Skeletal muscle tissue (tissue), 3 donors: ENCODE measurements at regions not wholly inside any gene's neighbourhood (a gene's known extent, or its start where the extent isn't known, plus 50 kb on each side); places are given as distances from the start of the nearest gene placed in this dataset.

Source experiments
- H3K27ac ChIP-seq: one replicate; pipeline ENCODE4 v1.7.0; 2013; ENCODE audit warnings: mild to moderate bottlenecking, low read depth, low read length, inconsistent platforms
- H3K27me3 ChIP-seq, 3 donors: one replicate each; pipeline ENCODE4 v1.7.0; 2013; ENCODE audit warnings: low read length in 3 of 3; ENCODE audit not compliant: control insufficient read depth in 3 of 3, insufficient read depth in 3 of 3
- H3K36me3 ChIP-seq, 3 donors: one replicate each; pipeline ENCODE4 v1.7.0; 2013; ENCODE audit warnings: low read length in 3 of 3; ENCODE audit not compliant: control insufficient read depth in 3 of 3, insufficient read depth in 3 of 3
- H3K4me1 ChIP-seq, 3 donors: one replicate each; pipeline ENCODE4 v1.7.0; 2013; ENCODE audit warnings: low read length in 3 of 3, mild to moderate bottlenecking in 3 of 3; ENCODE audit not compliant: control insufficient read depth in 3 of 3, insufficient read depth in 3 of 3
- H3K4me3 ChIP-seq, 3 donors: one replicate each; pipeline ENCODE4 v1.7.0; 2013; ENCODE audit warnings: low read length in 3 of 3
- H3K9ac ChIP-seq, 3 donors: one replicate each; pipeline ENCODE4 v1.7.0; 2013; ENCODE audit warnings: low read length in 3 of 3, mild to moderate bottlenecking in 3 of 3, moderate library complexity in 2 of 3, low read depth in 1 of 3
- H3K9me3 ChIP-seq, 3 donors: one replicate each; pipeline ENCODE4 v1.7.0; 2013; ENCODE audit warnings: low read length in 3 of 3; ENCODE audit not compliant: control insufficient read depth in 3 of 3
- donor health status: Osteomylitis.

DNA sequence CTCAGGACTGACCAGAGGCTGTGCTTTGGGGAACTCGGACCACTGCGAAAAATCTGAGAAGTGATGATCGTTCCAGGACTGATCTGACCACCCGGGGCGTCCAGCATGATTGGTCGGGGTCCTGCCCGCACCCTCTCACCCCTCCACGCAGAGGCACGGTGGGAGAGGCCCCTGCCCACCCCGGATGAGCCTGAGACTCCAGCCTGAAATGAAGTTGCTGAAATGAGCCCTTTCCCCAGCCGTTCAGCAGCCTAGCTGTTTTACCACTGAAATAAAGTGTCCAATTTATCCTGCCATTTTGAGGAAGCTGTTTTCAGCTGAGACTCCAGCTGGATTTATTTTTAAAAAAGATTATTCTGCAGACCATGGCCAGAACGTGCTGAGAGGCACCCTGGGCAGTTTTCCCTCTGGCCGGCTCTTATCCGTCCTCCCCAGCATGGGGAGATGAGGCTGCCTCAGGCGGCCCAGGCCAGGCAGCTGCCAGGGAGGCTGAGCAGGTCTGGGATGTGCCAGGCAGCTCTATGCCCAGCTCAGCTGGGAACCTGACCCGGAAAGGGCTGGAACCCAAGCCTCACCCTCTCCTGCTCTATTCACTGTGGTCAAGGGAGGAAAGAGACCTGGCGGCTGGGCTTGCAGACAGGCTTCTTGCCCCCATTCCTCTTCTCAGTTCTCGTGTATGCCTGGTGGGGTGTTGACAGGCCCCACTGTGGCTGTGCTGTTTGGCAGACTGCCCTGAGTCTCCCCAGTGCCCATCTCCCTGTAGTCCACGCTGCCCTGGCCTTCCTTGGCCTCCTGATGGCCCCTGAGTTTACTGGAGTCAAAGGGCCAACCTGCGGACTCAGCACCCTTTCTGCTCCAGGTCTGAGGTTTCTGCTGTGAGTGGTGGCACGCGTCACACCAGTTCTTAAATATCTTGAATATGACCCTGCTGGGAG is 161.0 kb upstream of the B3GAT1 start:
- Histone ChIP-seq H3K4me1 (no peaks in the 10 kb centered on the region), H3K4me3 (no peak overlapping the region), H3K27me3 (peaks cover 0 to 19% (median 4%) of the 10 kb centered on the region in 3 donors), H3K9ac (no peak overlapping the region), H3K9me3 (no peaks in the 10 kb centered on the region), H3K27ac (no peak overlapping the region), H3K36me3 (no peaks in the 10 kb centered on the region)

GRCh38 chr11:134571301-134571700 is 159.3 kb upstream of the B3GAT1 start:
- no peak overlapping the region for H3K4me3 ChIP-seq
- peaks cover 0 to 12% (median 2%) of the 10 kb centered on the region in 3 donors for H3K27me3 ChIP-seq
- H3K27ac ChIP-seq: no peak overlapping the region
- H3K9me3 ChIP-seq: no peaks in the 10 kb centered on the region
- H3K36me3 ChIP-seq: no peaks in the 10 kb centered on the region
- no peak overlapping the region for H3K9ac ChIP-seq
- H3K4me1 ChIP-seq: no peaks in the 10 kb centered on the region

GRCh38 chr11:134569195-134569594 is 157.2 kb upstream of the B3GAT1 start:
- H3K9ac ChIP-seq: no peak overlapping the region
- no peak overlapping the region for H3K4me3 ChIP-seq
- no peak overlapping the region for H3K27ac ChIP-seq
- no peaks in the 10 kb centered on the region for H3K9me3 ChIP-seq
- H3K36me3 ChIP-seq: no peaks in the 10 kb centered on the region
- H3K27me3 ChIP-seq: peaks cover 0 to 8% (median 0%) of the 10 kb centered on the region in 3 donors
- H3K4me1 ChIP-seq: no peaks in the 10 kb centered on the region

- H3K27me3 ChIP-seq: peaks cover 0 to 4% (median 0%) of the 10 kb centered on the region in 3 donors
- no peak overlapping the region for H3K9ac ChIP-seq
- no peak overlapping the region for H3K4me3 ChIP-seq
- no peaks in the 10 kb centered on the region for H3K36me3 ChIP-seq
- H3K9me3 ChIP-seq: no peaks in the 10 kb centered on the region
- H3K4me1 ChIP-seq: no peaks in the 10 kb centered on the region
- H3K27ac ChIP-seq: no peak overlapping the region
Observed at GRCh38 chr11:134566311-134566710, 154.3 kb upstream of the B3GAT1 start.

DNA sequence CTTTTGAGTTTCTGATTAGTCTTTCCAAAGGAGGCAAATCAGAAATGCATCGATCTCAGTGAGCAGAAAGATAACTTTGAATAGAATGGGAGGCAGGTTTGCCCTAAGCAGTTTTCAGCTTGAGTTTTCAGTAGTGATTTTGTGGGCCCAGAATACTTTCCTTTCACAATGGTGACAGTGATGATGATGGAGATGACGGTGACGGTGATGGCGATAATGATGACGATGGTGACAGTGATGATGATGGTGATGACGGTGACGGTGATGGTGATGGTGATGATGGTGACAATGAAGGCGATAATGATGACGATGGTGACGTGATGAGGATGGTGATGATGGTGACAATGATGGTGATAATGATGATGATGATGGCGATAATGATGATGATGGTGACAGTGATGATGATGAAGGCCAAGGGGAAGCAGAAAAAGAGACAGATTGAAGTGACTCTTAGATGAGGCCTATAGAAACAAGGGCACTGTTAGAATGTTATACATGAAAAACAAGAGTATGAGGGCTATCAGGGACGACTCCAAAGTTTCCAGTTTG is 153.4 kb upstream of the B3GAT1 start:
- no peak overlapping the region for H3K9ac ChIP-seq
- no peaks in the 10 kb centered on the region for H3K4me1 ChIP-seq
- no peak overlapping the region for H3K4me3 ChIP-seq
- peaks cover 0 to 4% (median 0%) of the 10 kb centered on the region in 3 donors for H3K27me3 ChIP-seq
- no peaks in the 10 kb centered on the region for H3K9me3 ChIP-seq
- H3K36me3 ChIP-seq: no peaks in the 10 kb centered on the region
- no peak overlapping the region for H3K27ac ChIP-seq

GRCh38 chr11:134564472-134565200 is 152.6 kb upstream of the B3GAT1 start:
- no peaks in the 10 kb centered on the region for H3K36me3 ChIP-seq

GRCh38 chr11:134562941-134563471 is 151.0 kb upstream of the B3GAT1 start:
- peaks cover 0 to 14% (median 4%) of the 10 kb centered on the region in 3 donors for H3K27me3 ChIP-seq
- H3K4me3 ChIP-seq: no peak overlapping the region
- no peak overlapping the region for H3K9ac ChIP-seq
- H3K4me1 ChIP-seq: no peaks in the 10 kb centered on the region
- H3K36me3 ChIP-seq: no peaks in the 10 kb centered on the region
- H3K9me3 ChIP-seq: no peaks in the 10 kb centered on the region
- H3K27ac ChIP-seq: no peak overlapping the region

More at GRCh38 chr11:134564472-134565200, 152.6 kb upstream of the B3GAT1 start:
- Histone ChIP-seq H3K9ac (no peak overlapping the region), H3K4me1 (no peaks in the 10 kb centered on the region), H3K27me3 (peaks cover 0 to 6% (median 0%) of the 10 kb centered on the region in 3 donors), H3K4me3 (no peak overlapping the region), H3K9me3 (no peaks in the 10 kb centered on the region), H3K27ac (no peak overlapping the region)

DNA sequence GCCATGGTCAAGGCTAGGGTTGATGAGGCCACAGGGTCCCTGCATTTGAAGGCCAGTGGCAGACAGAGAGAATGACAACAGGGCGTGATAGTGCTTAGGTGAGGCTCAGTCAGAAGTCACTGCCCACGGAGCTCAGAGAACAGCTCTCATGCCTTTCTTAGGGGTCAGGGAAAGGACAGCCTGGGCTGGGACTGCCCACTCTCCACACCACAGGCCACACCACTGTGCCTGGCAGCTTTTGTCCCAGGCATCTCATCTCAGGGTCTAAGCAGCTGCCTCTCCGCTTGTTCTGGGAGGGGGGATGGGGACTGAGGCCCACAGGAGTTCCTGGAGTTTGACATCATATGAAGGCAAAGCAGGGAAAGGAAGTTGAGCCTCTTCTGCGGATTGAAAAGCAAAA is 150.2 kb upstream of the B3GAT1 start:
- Histone ChIP-seq H3K36me3 (no peaks in the 10 kb centered on the region), H3K9me3 (no peaks in the 10 kb centered on the region), H3K4me3 (no peak overlapping the region), H3K27ac (no peak overlapping the region), H3K4me1 (no peaks in the 10 kb centered on the region), H3K9ac (no peak overlapping the region), H3K27me3 (peaks cover 0 to 15% (median 4%) of the 10 kb centered on the region in 3 donors)

GRCh38 chr11:134561331-134561720 is 149.3 kb upstream of the B3GAT1 start:
- no peak overlapping the region for H3K27ac ChIP-seq
- H3K9ac ChIP-seq: no peak overlapping the region
- H3K36me3 ChIP-seq: no peaks in the 10 kb centered on the region
- H3K4me1 ChIP-seq: no peaks in the 10 kb centered on the region
- H3K27me3 ChIP-seq: peaks cover 0 to 15% (median 4%) of the 10 kb centered on the region in 3 donors
- H3K9me3 ChIP-seq: no peaks in the 10 kb centered on the region
- no peak overlapping the region for H3K4me3 ChIP-seq
